ENCODE measurements at regions not wholly inside any gene's neighbourhood (a gene's known extent, or its start where the extent isn't known, plus 50 kb on each side); places are given as distances from the start of the nearest gene placed in this dataset.

- TF ChIP-seq, protein P1, sequence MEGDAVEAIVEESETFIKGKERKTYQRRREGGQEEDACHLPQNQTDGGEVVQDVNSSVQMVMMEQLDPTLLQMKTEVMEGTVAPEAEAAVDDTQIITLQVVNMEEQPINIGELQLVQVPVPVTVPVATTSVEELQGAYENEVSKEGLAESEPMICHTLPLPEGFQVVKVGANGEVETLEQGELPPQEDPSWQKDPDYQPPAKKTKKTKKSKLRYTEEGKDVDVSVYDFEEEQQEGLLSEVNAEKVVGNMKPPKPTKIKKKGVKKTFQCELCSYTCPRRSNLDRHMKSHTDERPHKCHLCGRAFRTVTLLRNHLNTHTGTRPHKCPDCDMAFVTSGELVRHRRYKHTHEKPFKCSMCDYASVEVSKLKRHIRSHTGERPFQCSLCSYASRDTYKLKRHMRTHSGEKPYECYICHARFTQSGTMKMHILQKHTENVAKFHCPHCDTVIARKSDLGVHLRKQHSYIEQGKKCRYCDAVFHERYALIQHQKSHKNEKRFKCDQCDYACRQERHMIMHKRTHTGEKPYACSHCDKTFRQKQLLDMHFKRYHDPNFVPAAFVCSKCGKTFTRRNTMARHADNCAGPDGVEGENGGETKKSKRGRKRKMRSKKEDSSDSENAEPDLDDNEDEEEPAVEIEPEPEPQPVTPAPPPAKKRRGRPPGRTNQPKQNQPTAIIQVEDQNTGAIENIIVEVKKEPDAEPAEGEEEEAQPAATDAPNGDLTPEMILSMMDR (IDR thresholded peaks at IDR 0.05; ENCODE audit: low read depth, low read length): no peak
- TF ChIP-seq POLR2A (IDR thresholded peaks at IDR 0.05; ENCODE audit: extremely low read depth, insufficient read length) (no peak), MYC (IDR thresholded peaks at IDR 0.05; ENCODE audit: low read depth, low read length) (no peak)
- TF ChIP-seq, protein P2, sequence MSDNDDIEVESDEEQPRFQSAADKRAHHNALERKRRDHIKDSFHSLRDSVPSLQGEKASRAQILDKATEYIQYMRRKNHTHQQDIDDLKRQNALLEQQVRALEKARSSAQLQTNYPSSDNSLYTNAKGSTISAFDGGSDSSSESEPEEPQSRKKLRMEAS (IDR thresholded peaks at IDR 0.05; ENCODE audit: low read depth, low read length): no peak
Observed at GRCh38 chr14:42200957-42201356, 594.3 kb downstream of the LRFN5 start.

Data from NB4 (cell line).